K562 (cell line): ENCODE measurements at regions not wholly inside any gene's neighbourhood (a gene's known extent, or its start where the extent isn't known, plus 50 kb on each side); places are given as distances from the start of the nearest gene placed in this dataset.

Experiments used
- ATAC-seq: fragments of 200-7000 bp; cut with Tn5 transposase; 3 replicates; pipeline ENCODE4 v1.9.1; 2020; ENCODE audit warnings: moderate library complexity
- BruUV-seq: library from RNA; stranded (reverse); fragments of 400-500 nt; replicated peaks from 2 replicates; lab custom pipeline; 2021; lab: Mats Ljungman, UMichigan
- CTCF ChIA-PET: fragments of 300-600 bp; formaldehyde crosslinking; extraction: SDS; loops from one replicate; lab custom pipeline; 2021; ENCODE audit warnings: low intra/inter-chr PET ratio; lab: Yijun Ruan, JAX
- POLR2A ChIA-PET: fragments of 300-600, 350-650 bp; sonication (Branson Sonifier 250); formaldehyde crosslinking; extraction: SDS; loops from one replicate; lab custom pipeline; 2021; ENCODE audit warnings: antibody characterized with exemption, inconsistent platforms; lab: Yijun Ruan, JAX
- DNase-seq, 4 experiments: peaks; one replicate each; pipeline versions ENCODE4 v3.0.0 to v3.0.0-alpha.2; 2011 to 2018; ENCODE audit warnings: low spot score in 3 of 4, mixed read lengths in 3 of 4; ENCODE audit errors: extremely low read depth in 1 of 4
- FAIRE-seq: peaks from 2 replicates; lab custom pipeline; 2011; peaks lifted over from hg19 to GRCh38; lab: Jason Lieb, UNC
- H2AFZ ChIP-seq: 2 replicates; pipeline ENCODE4 v1.6.0; 2011; ENCODE audit warnings: low read depth, low read length, control low read depth, inconsistent platforms
- H3K27ac ChIP-seq: fragments of 200-600 bp; 3 replicates; pipeline ENCODE4 v1.8.0; 2011; ENCODE audit warnings: low read depth, mild to moderate bottlenecking, control low read depth, inconsistent platforms, low read length, moderate library complexity, mixed read lengths; ENCODE audit errors: extremely low read depth
- H3K27me3 ChIP-seq, 2 experiments: fragments of 300-600 bp in 1 of 2; 2 replicates in 1 of 2; 3 replicates in 1 of 2; pipeline versions ENCODE4 v1.6.0 to v1.8.0; 2011; ENCODE audit warnings: inconsistent platforms in 2 of 2, low read length in 2 of 2, mild to moderate bottlenecking in 1 of 2, mixed read lengths in 1 of 2, moderate library complexity in 1 of 2; ENCODE audit not compliant: control insufficient read depth in 2 of 2, insufficient read depth in 2 of 2
- H3K36me3 ChIP-seq: fragments of 300-600 bp; 3 replicates; pipeline ENCODE4 v1.8.0; 2011; ENCODE audit warnings: mild to moderate bottlenecking, low read length, inconsistent platforms; ENCODE audit not compliant: control insufficient read depth, insufficient read depth
- H3K4me1 ChIP-seq, 2 experiments: fragments of 200-600 bp in 1 of 2; replicated peaks in 1 of 2; 2 replicates in 1 of 2; 3 replicates in 1 of 2; pipeline versions ENCODE4 v1.5.1 to v1.8.0; 2011; ENCODE audit warnings: inconsistent platforms in 2 of 2, low read length in 2 of 2, mild to moderate bottlenecking in 1 of 2, mixed read lengths in 1 of 2, moderate library complexity in 1 of 2; ENCODE audit not compliant: control insufficient read depth in 2 of 2, insufficient read depth in 2 of 2
- H3K4me2 ChIP-seq: 2 replicates; pipeline ENCODE4 v1.6.1; 2011; ENCODE audit warnings: low read length, control low read depth, inconsistent platforms, mixed read lengths; ENCODE audit not compliant: insufficient read depth
- H3K4me3 ChIP-seq: fragments of 200-600 bp; sonication (generic), shearing (Covaris generic); 2 replicates; pipeline ENCODE4 v1.5.1; 2016; ENCODE audit warnings: control low read depth, inconsistent platforms
- H3K79me2 ChIP-seq: fragments of 200-600 bp; 3 replicates; pipeline ENCODE4 v1.8.0; 2011; ENCODE audit warnings: low read length, inconsistent platforms; ENCODE audit not compliant: control insufficient read depth, insufficient read depth
- H3K9ac ChIP-seq, 2 experiments: 2 replicates each; pipeline versions ENCODE4 v1.6.0 to v1.6.1; 2011; ENCODE audit warnings: low read depth in 2 of 2, low read length in 2 of 2, control low read depth in 1 of 2, inconsistent platforms in 1 of 2, mild to moderate bottlenecking in 1 of 2, mixed read lengths in 1 of 2; ENCODE audit not compliant: insufficient read depth in 1 of 2
- H3K9me1 ChIP-seq: one replicate; pipeline ENCODE4 v1.6.0; 2011; ENCODE audit warnings: inconsistent platforms, mild to moderate bottlenecking, low read length, moderate library complexity; ENCODE audit not compliant: control insufficient read depth, insufficient read depth
- H3K9me3 ChIP-seq: replicated peaks from 2 replicates; pipeline ENCODE4 v1.5.1; 2011; ENCODE audit warnings: low read depth, low read length, inconsistent platforms; ENCODE audit not compliant: control insufficient read depth, insufficient read depth
- H4K20me1 ChIP-seq: replicated peaks from 2 replicates; pipeline ENCODE4 v1.6.1; 2011; ENCODE audit warnings: low read length, inconsistent platforms, mixed read lengths; ENCODE audit not compliant: control insufficient read depth, insufficient read depth
- CHD4 ChIP-seq: fragments of 200-600 bp; sonication (generic); IDR thresholded peaks from 3 replicates; pipeline ENCODE4 v1.6.1; 2012; ENCODE audit warnings: low read depth, mild to moderate bottlenecking, mixed read lengths, low read length, inconsistent platforms; ENCODE audit not compliant: insufficient read depth, insufficient replicate concordance, poor library complexity, severe bottlenecking
- LEF1 ChIP-seq: fragments of 450-650 bp; IDR thresholded peaks from 2 replicates; pipeline ENCODE4 v1.6.1; 2016; ENCODE audit warnings: mild to moderate bottlenecking
- MCM3 ChIP-seq: fragments of 450-650 bp; IDR thresholded peaks from 2 replicates; pipeline ENCODE4 v1.6.1; 2016
- RHOXF2B ChIP-seq: fragments of 250-450 bp; sonication (Bioruptor Pico); conservative IDR thresholded peaks from 2 replicates; pipeline ENCODE4 v1.5.1; 2021
- TCF7L2 ChIP-seq: fragments of 150-350 bp; IDR thresholded peaks from 2 replicates; pipeline ENCODE4 v1.6.1; 2016; ENCODE audit warnings: low read depth, mild to moderate bottlenecking, low read length, moderate library complexity
- ZFP36 ChIP-seq: fragments of 150-350 bp; IDR thresholded peaks from 2 replicates; pipeline ENCODE4 v1.6.1; 2018; ENCODE audit warnings: low read length, low read depth; ENCODE audit not compliant: partially characterized antibody
- ZNF830 ChIP-seq: fragments of 250-450 bp; sonication (Bioruptor Pico); IDR thresholded peaks from 2 replicates; pipeline ENCODE4 v1.5.0; 2021; ENCODE audit warnings: mild to moderate bottlenecking
- WGBS: fragments of 100-300 bp; shearing (Covaris generic); methylation state at CpG from one replicate; pipeline ENCODE4 v1.1.6; 2016; ENCODE audit warnings: low coverage, mixed read lengths; ENCODE audit not compliant: insufficient coverage; ENCODE audit errors: missing lambda C conversion rate; 5-methylcytosine and 5-hydroxymethylcytosine counted together
- in situ Hi-C: fragments of 300-500 bp; cut with MboI; formaldehyde crosslinking; loops from 4 replicates; pipeline ENCODE4 v1.15.0; 2018; ENCODE audit warnings: inconsistent platforms, mixed read lengths
- intact Hi-C: fragments of 100-400 bp; cut with micrococcal nuclease; formaldehyde crosslinking; loops from 2 replicates; pipeline ENCODE4 v1.14.2; 2022
- TF ChIP-seq, protein P1 (sequence below): fragments of 450-650 bp; formaldehyde crosslinking; IDR thresholded peaks from 2 replicates; pipeline ENCODE4 v1.4.0; 2022; ENCODE audit warnings: mild to moderate bottlenecking, moderate library complexity
- TF ChIP-seq, protein P2 (sequence below): sonication (generic); formaldehyde crosslinking; IDR thresholded peaks from 2 replicates; pipeline ENCODE4 v1.8.0; 2022; ENCODE audit warnings: missing genetic modification reagents, mild to moderate bottlenecking, borderline replicate concordance
- TF ChIP-seq, protein P3 (sequence below): fragments of 200-800 bp; sonication (Bioruptor generic); IDR thresholded peaks from 2 replicates; pipeline ENCODE4 v1.6.1; 2016; ENCODE audit warnings: missing genetic modification characterization, missing compliant biosample characterization
- TF ChIP-seq, protein P4 (sequence below): fragments of 250-450 bp; sonication (Bioruptor Pico); IDR thresholded peaks from 2 replicates; pipeline ENCODE4 v1.4.0; 2020

DNA sequence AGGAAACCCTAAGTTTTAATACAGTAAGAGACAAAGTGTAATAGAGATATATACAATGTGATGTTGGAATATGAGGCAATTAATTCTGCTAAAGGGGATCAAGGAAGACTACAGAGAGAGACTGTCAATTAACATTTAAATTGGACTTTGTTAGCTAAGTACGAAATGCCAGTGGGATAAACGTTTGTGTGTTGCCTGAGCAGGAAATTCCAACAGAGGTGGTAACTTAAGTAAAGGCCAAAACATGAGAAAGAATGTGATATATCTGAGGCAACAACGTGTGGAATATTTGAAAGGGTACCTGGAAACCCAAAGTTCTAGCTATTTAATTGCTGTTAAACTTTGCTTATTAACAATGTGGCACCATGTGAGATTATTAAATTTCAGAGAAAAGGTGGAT, 1666.9 kb upstream of the WWC1 start:
- in situ Hi-C loops (no loop called here), intact Hi-C loops (no loop called here)
- ATAC-seq (no peak), FAIRE-seq (no peak), DNase-seq (no peak)
- H3K27me3 ChIP-seq: no peaks in the 10 kb centered on the region
- H3K4me2 ChIP-seq: no peak overlapping the region
- no TSS peak for BruUV-seq
- WGBS: 0% methylated on average over 3 of the region's 3 CpGs
- no peak overlapping the region for H3K9ac ChIP-seq
- no peaks in the 10 kb centered on the region for H3K36me3 ChIP-seq
- H3K9me1 ChIP-seq: no peaks in the 10 kb centered on the region
- no peak overlapping the region for H3K27ac ChIP-seq
- H3K4me3 ChIP-seq: no peak overlapping the region
- no peaks in the 10 kb centered on the region for H3K9me3 ChIP-seq
- H3K79me2 ChIP-seq: no peaks in the 10 kb centered on the region
- H4K20me1 ChIP-seq: no peaks in the 10 kb centered on the region
- POLR2A ChIA-PET: no interaction called here
- CTCF ChIA-PET: no interaction called here
- H2AFZ ChIP-seq: no peak overlapping the region
- no peaks in the 10 kb centered on the region for H3K4me1 ChIP-seq
- TF ChIP-seq, protein P1, sequence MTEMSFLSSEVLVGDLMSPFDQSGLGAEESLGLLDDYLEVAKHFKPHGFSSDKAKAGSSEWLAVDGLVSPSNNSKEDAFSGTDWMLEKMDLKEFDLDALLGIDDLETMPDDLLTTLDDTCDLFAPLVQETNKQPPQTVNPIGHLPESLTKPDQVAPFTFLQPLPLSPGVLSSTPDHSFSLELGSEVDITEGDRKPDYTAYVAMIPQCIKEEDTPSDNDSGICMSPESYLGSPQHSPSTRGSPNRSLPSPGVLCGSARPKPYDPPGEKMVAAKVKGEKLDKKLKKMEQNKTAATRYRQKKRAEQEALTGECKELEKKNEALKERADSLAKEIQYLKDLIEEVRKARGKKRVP (CRISPR knock-in tag): no peak
- TF ChIP-seq ZNF830 (CRISPR knock-in tag) (no peak), MCM3 (no peak), LEF1 (no peak), RHOXF2B (CRISPR knock-in tag) (no peak), ZFP36 (no peak), TCF7L2 (no peak), CHD4 (no peak)
- TF ChIP-seq, protein P2, sequence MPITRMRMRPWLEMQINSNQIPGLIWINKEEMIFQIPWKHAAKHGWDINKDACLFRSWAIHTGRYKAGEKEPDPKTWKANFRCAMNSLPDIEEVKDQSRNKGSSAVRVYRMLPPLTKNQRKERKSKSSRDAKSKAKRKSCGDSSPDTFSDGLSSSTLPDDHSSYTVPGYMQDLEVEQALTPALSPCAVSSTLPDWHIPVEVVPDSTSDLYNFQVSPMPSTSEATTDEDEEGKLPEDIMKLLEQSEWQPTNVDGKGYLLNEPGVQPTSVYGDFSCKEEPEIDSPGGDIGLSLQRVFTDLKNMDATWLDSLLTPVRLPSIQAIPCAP (CRISPR knock-in tag): no peak
- TF ChIP-seq, protein P3, sequence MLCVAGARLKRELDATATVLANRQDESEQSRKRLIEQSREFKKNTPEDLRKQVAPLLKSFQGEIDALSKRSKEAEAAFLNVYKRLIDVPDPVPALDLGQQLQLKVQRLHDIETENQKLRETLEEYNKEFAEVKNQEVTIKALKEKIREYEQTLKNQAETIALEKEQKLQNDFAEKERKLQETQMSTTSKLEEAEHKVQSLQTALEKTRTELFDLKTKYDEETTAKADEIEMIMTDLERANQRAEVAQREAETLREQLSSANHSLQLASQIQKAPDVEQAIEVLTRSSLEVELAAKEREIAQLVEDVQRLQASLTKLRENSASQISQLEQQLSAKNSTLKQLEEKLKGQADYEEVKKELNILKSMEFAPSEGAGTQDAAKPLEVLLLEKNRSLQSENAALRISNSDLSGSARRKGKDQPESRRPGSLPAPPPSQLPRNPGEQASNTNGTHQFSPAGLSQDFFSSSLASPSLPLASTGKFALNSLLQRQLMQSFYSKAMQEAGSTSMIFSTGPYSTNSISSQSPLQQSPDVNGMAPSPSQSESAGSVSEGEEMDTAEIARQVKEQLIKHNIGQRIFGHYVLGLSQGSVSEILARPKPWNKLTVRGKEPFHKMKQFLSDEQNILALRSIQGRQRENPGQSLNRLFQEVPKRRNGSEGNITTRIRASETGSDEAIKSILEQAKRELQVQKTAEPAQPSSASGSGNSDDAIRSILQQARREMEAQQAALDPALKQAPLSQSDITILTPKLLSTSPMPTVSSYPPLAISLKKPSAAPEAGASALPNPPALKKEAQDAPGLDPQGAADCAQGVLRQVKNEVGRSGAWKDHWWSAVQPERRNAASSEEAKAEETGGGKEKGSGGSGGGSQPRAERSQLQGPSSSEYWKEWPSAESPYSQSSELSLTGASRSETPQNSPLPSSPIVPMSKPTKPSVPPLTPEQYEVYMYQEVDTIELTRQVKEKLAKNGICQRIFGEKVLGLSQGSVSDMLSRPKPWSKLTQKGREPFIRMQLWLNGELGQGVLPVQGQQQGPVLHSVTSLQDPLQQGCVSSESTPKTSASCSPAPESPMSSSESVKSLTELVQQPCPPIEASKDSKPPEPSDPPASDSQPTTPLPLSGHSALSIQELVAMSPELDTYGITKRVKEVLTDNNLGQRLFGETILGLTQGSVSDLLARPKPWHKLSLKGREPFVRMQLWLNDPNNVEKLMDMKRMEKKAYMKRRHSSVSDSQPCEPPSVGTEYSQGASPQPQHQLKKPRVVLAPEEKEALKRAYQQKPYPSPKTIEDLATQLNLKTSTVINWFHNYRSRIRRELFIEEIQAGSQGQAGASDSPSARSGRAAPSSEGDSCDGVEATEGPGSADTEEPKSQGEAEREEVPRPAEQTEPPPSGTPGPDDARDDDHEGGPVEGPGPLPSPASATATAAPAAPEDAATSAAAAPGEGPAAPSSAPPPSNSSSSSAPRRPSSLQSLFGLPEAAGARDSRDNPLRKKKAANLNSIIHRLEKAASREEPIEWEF: no peak
- TF ChIP-seq, protein P4, sequence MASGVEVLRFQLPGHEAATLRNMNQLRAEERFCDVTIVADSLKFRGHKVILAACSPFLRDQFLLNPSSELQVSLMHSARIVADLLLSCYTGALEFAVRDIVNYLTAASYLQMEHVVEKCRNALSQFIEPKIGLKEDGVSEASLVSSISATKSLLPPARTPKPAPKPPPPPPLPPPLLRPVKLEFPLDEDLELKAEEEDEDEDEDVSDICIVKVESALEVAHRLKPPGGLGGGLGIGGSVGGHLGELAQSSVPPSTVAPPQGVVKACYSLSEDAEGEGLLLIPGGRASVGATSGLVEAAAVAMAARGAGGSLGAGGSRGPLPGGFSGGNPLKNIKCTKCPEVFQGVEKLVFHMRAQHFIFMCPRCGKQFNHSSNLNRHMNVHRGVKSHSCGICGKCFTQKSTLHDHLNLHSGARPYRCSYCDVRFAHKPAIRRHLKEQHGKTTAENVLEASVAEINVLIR (CRISPR knock-in tag): no peak
